ENCODE measurements at regions not wholly inside any gene's neighbourhood (a gene's known extent, or its start where the extent isn't known, plus 50 kb on each side); places are given as distances from the start of the nearest gene placed in this dataset.
A peak's percentile ranks its signal among the peaks of the same experiment; 100 is the strongest.

GRCh38 chr4:137124278-137124932, 407.9 kb downstream of the PCDH18 start:
- Histone ChIP-seq H4K20me1 (ENCODE audit: insufficient read depth, low read length) (no peaks in the 10 kb centered on the region), H3K14ac (replicated peaks; ENCODE audit: low read depth, low read length) (no peak overlapping the region), H3K4me1 (ENCODE audit: control insufficient read depth, insufficient read depth, low read length) (no peaks in the 10 kb centered on the region), H3K56ac (ENCODE audit: extremely low read depth, insufficient read depth, low read length) (no peak overlapping the region; the same call in 1 of the 2 replicates), H3K18ac (ENCODE audit: low read depth, low read length) (peak overlapping the region; percentile 15; the same call in 1 of the 2 replicates), H3K27me3 (ENCODE audit: control insufficient read depth, insufficient read depth, low read length) (no peaks in the 10 kb centered on the region), H2BK120ac (ENCODE audit: low read depth, low read length) (peak overlapping the region; percentile 76; the same call in 1 of the 2 replicates), H3K9ac (ENCODE audit: low read depth, low read length) (no peak overlapping the region), H4K91ac (ENCODE audit: insufficient read depth, low read depth, low read length) (peak overlapping the region; percentile 23; the same call in 1 of the 2 replicates), H3K4me2 (ENCODE audit: low read depth, low read length) (peak overlapping the region; percentile 79), H4K5ac (ENCODE audit: low read depth, low read length) (no peak overlapping the region), H3K27ac (ENCODE audit: insufficient read depth, low read length) (no peak overlapping the region), H2AK9ac (replicated peaks; ENCODE audit: low read depth, low read length, poor library complexity) (no peak overlapping the region), H2BK5ac (ENCODE audit: low read depth, low read length, poor library complexity, severe bottlenecking) (peak overlapping the region; percentile 65), H3K9me3 (ENCODE audit: control insufficient read depth, insufficient read depth, low read length) (no peaks in the 10 kb centered on the region), H3K4me3 (ENCODE audit: insufficient read depth, low read depth, low read length) (peak overlapping the region; percentile 44; the same call in 1 of the 2 replicates), H3K4ac (ENCODE audit: low read depth, low read length) (peak overlapping the region; percentile 41; the same call in 1 of the 2 replicates), H3K9me1 (ENCODE audit: insufficient read depth, low read length) (no peaks in the 10 kb centered on the region), H4K8ac (ENCODE audit: low read depth in 2 of 2, low read length in 2 of 2) (no peak overlapping the region), H2BK20ac (ENCODE audit: low read depth, low read length) (peak overlapping the region; percentile 29; the same call in 1 of the 2 replicates), H2AK5ac (ENCODE audit: low read depth, low read length) (no peak overlapping the region), H3K36me3 (ENCODE audit: control insufficient read depth, insufficient read depth, low read length) (no peaks in the 10 kb centered on the region), H2BK15ac (ENCODE audit: low read depth, low read length) (peak overlapping the region; percentile 25; the same call in 1 of the 3 replicates), H3K23ac (ENCODE audit: low read depth, low read length) (0 out of 2 replicates have a peak overlapping the region, but pooled peaks have one; percentile 52), H3K79me1 (ENCODE audit: low read depth in 1 of 2, low read length in 2 of 2) (no peaks in the 10 kb centered on the region), H2AFZ (replicated peaks; ENCODE audit: low read length, poor library complexity) (no peak overlapping the region)
- dilution Hi-C loops (cut with HindIII; ENCODE audit: low sequenced_read_pairs, unreplicated experiment) (no loop called here), intact Hi-C loops (cut with micrococcal nuclease) (loop anchor here (1.0 to 10.0 kb wide), 10 partner anchors 158 to 1810 kb away; partner anchors contain the start of gene PCDH18), in situ Hi-C loops (cut with MboI; ENCODE audit: low sequenced_read_pairs) (loop anchor here (10.0 to 25.0 kb wide), 2 partner anchors 400 to 738 kb away; no protein-coding TSS in a partner anchor)
- POLR2A ChIA-PET (ENCODE audit: unreplicated experiment): interaction anchor here (1.5 kb wide), 1 partner anchor 401 kb away, joined by 6 read pairs; no protein-coding TSS in a partner anchor
- BruUV-seq (replicated peaks): no TSS peak
- TF ChIP-seq POLR2A (IDR thresholded peaks at IDR 0.05; ENCODE audit: low read depth, low read length) (no peak), RAD21 (IDR thresholded peaks at IDR 0.05; ENCODE audit: low read length) (peak; percentile 88), FOS (IDR thresholded peaks at IDR 0.05; ENCODE audit: low read depth, low read length) (no peak), BHLHE40 (IDR thresholded peaks at IDR 0.05; ENCODE audit: low read depth, low read length) (no peak), MAFK (IDR thresholded peaks at IDR 0.05; ENCODE audit: low read depth, low read length) (0 out of 2 replicates have a peak, but pooled peaks have one; percentile 12), SMC3 (IDR thresholded peaks at IDR 0.05; ENCODE audit: low read depth, low read length) (peak; percentile 80)
- TF ChIP-seq, protein P1, sequence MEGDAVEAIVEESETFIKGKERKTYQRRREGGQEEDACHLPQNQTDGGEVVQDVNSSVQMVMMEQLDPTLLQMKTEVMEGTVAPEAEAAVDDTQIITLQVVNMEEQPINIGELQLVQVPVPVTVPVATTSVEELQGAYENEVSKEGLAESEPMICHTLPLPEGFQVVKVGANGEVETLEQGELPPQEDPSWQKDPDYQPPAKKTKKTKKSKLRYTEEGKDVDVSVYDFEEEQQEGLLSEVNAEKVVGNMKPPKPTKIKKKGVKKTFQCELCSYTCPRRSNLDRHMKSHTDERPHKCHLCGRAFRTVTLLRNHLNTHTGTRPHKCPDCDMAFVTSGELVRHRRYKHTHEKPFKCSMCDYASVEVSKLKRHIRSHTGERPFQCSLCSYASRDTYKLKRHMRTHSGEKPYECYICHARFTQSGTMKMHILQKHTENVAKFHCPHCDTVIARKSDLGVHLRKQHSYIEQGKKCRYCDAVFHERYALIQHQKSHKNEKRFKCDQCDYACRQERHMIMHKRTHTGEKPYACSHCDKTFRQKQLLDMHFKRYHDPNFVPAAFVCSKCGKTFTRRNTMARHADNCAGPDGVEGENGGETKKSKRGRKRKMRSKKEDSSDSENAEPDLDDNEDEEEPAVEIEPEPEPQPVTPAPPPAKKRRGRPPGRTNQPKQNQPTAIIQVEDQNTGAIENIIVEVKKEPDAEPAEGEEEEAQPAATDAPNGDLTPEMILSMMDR (conservative IDR thresholded peaks at IDR 0.05; ENCODE audit: low read depth, low read length): peak; percentile 79
- ATAC-seq (ENCODE audit: low read depth) (peak; percentile 100), DNase-seq (peak; percentile 79)
- no CpG with 5 or more reads among the region's 5 CpGs for WGBS, 2 experiments (ENCODE audit: extremely low coverage in 2 of 2, insufficient read length in 1 of 2)
- CTCF ChIA-PET: interaction anchor here (0.5 to 2.5 kb wide), 11 partner anchors 8 to 1747 kb away, joined by 3 to 8 read pairs (median 4); partner anchors contain the start of gene PCDH18

Measured in IMR-90 (cell line).